Neural cell (in vitro differentiated cells): ENCODE measurements at regions not wholly inside any gene's neighbourhood (a gene's known extent, or its start where the extent isn't known, plus 50 kb on each side); places are given as distances from the start of the nearest gene placed in this dataset.

Experiments
- CTCF ChIP-seq: fragments of 450-650 bp; IDR thresholded peaks from 2 replicates; pipeline ENCODE4 v1.5.1; 2014; ENCODE audit warnings: antibody characterized with exemption, mild to moderate bottlenecking, moderate library complexity; ENCODE audit not compliant: poor library complexity, severe bottlenecking
- MXI1 ChIP-seq: fragments of 450-650 bp; conservative IDR thresholded peaks from 2 replicates; pipeline ENCODE4 v1.6.1; 2014; ENCODE audit warnings: antibody characterized with exemption, mild to moderate bottlenecking; ENCODE audit not compliant: poor library complexity, severe bottlenecking
- TF ChIP-seq, protein P1 (sequence below): IDR thresholded peaks from 2 replicates; pipeline ENCODE4 v1.6.1; 2012; ENCODE audit warnings: borderline replicate concordance

DNA sequence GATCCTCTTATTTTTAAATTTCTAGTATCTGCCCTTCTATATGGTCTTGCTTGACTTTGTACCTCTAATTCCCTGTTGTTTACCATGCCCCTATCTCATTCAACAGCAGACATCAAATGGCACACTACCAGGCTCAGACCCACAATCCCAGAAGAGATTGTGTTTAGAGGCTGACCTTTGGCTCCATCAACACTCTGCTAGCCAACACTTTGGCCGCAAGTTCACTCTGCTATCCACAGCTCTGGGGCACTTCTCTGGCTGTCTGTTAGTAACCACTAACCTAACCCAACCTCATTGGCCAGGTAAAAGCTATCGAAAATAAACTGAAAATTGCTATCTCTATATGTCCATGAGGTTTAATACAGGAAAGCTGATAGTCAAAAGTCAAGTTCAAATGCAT, 646.0 kb upstream of the CCDC54 start:
- TF ChIP-seq CTCF (no peak), MXI1 (no peak)
- TF ChIP-seq, protein P1, sequence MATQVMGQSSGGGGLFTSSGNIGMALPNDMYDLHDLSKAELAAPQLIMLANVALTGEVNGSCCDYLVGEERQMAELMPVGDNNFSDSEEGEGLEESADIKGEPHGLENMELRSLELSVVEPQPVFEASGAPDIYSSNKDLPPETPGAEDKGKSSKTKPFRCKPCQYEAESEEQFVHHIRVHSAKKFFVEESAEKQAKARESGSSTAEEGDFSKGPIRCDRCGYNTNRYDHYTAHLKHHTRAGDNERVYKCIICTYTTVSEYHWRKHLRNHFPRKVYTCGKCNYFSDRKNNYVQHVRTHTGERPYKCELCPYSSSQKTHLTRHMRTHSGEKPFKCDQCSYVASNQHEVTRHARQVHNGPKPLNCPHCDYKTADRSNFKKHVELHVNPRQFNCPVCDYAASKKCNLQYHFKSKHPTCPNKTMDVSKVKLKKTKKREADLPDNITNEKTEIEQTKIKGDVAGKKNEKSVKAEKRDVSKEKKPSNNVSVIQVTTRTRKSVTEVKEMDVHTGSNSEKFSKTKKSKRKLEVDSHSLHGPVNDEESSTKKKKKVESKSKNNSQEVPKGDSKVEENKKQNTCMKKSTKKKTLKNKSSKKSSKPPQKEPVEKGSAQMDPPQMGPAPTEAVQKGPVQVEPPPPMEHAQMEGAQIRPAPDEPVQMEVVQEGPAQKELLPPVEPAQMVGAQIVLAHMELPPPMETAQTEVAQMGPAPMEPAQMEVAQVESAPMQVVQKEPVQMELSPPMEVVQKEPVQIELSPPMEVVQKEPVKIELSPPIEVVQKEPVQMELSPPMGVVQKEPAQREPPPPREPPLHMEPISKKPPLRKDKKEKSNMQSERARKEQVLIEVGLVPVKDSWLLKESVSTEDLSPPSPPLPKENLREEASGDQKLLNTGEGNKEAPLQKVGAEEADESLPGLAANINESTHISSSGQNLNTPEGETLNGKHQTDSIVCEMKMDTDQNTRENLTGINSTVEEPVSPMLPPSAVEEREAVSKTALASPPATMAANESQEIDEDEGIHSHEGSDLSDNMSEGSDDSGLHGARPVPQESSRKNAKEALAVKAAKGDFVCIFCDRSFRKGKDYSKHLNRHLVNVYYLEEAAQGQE: no peak
